Kidney epithelial cell (primary cell): ENCODE measurements at regions not wholly inside any gene's neighbourhood (a gene's known extent, or its start where the extent isn't known, plus 50 kb on each side); places are given as distances from the start of the nearest gene placed in this dataset.

Experiments used
- DNase-seq: peaks from one replicate; pipeline ENCODE4 v3.0.0-alpha.2; 2010; ENCODE audit warnings: low read depth
- H3K27me3 ChIP-seq: 2 replicates; pipeline ENCODE4 v1.6.0; 2011; ENCODE audit warnings: low read length; ENCODE audit not compliant: control insufficient read depth, insufficient read depth
- H3K36me3 ChIP-seq: 2 replicates; pipeline ENCODE4 v1.5.1; 2011; ENCODE audit warnings: low read length; ENCODE audit not compliant: control insufficient read depth, insufficient read depth
- H3K4me3 ChIP-seq: 2 replicates; pipeline ENCODE4 v1.5.1; 2011; ENCODE audit warnings: low read depth, mild to moderate bottlenecking, control low read depth, low read length
- TF ChIP-seq, protein P1 (sequence below): IDR thresholded peaks from 2 replicates; pipeline ENCODE4 v1.5.1; 2011; ENCODE audit warnings: mild to moderate bottlenecking, moderate library complexity, low read length, control low read depth, inconsistent platforms; ENCODE audit not compliant: insufficient read depth, poor library complexity, severe bottlenecking

DNA sequence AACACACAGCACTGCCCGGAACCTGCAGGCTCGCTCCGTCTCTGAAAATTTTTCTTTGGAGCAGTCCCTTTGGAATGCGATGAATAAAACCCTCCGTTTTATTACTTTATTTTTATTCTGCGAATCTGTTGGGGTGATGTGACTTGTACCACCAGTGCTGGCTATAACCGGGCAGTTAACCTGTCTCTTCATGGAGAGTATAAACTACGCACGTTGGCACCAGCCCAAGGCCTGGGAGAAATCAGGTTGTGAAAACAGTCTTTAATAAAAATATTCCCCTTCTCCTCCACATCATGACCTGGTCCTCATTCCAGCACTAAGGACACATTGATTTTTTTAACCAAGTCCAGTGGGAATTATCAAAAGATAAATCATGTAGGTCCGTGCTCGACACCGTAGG is 116.8 kb downstream of the WNT5A start:
- TF ChIP-seq, protein P1, sequence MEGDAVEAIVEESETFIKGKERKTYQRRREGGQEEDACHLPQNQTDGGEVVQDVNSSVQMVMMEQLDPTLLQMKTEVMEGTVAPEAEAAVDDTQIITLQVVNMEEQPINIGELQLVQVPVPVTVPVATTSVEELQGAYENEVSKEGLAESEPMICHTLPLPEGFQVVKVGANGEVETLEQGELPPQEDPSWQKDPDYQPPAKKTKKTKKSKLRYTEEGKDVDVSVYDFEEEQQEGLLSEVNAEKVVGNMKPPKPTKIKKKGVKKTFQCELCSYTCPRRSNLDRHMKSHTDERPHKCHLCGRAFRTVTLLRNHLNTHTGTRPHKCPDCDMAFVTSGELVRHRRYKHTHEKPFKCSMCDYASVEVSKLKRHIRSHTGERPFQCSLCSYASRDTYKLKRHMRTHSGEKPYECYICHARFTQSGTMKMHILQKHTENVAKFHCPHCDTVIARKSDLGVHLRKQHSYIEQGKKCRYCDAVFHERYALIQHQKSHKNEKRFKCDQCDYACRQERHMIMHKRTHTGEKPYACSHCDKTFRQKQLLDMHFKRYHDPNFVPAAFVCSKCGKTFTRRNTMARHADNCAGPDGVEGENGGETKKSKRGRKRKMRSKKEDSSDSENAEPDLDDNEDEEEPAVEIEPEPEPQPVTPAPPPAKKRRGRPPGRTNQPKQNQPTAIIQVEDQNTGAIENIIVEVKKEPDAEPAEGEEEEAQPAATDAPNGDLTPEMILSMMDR = no peak
- H3K4me3 ChIP-seq = no peak overlapping the region
- DNase-seq = no peak
- H3K27me3 ChIP-seq = no peaks in the 10 kb centered on the region
- no peaks in the 10 kb centered on the region for H3K36me3 ChIP-seq

GRCh38 chr3:55369141-55369847 is 117.8 kb downstream of the WNT5A start:
- Histone ChIP-seq H3K27me3 (no peaks in the 10 kb centered on the region), H3K36me3 (no peaks in the 10 kb centered on the region), H3K4me3 (no peak overlapping the region)
- no peak for DNase-seq
- TF ChIP-seq, protein P1 = no peak

DNA sequence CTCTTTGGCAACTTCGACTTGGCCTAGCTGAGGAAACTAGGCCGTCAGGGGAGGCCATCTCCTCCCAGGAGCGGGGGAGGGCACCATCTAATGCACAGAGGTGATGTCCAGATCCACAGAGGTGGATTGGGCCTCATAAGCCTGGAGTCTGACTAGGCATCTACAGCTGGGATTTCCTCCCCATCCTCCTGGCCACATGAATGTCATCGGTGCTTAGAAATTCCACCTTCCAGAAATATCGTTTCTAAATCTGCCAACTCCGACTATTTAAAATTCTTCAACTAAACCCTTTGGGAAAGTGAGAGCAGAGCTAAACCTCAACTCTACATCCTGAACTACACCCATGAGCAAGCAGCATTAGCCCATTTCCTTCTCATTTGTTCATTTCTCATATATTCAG is 118.7 kb downstream of the WNT5A start:
- H3K4me3 ChIP-seq = no peak overlapping the region
- TF ChIP-seq, protein P1 = no peak

GRCh38 chr3:55367384-55367783 is 119.7 kb downstream of the WNT5A start:
- DNase-seq = no peak
- Histone ChIP-seq H3K4me3 (no peak overlapping the region), H3K27me3 (no peaks in the 10 kb centered on the region), H3K36me3 (no peaks in the 10 kb centered on the region)
- TF ChIP-seq, protein P1 = no peak

More for the DNA sequence above, 118.7 kb downstream of the WNT5A start:
- no peaks in the 10 kb centered on the region for H3K36me3 ChIP-seq
- no peaks in the 10 kb centered on the region for H3K27me3 ChIP-seq
- no peak for DNase-seq

DNA sequence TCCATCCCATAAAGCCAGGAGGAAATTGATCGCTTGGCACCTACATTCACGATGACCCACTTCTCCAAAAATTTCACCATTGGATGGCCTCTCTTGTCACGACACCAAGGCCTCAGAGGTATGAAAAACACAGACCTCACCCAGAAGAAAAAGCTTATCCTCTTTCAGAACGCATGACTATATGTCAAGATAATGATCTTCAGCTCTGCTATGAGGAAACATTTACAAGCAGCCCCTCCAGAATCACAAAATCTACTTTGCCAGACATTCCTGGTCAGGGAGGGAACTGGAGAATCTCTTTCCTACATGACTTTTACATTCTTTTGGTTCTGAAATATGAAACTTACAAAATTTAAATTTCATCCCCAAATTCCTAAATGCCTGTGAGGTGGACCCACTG is 122.7 kb downstream of the WNT5A start:
- Histone ChIP-seq H3K27me3 (no peaks in the 10 kb centered on the region), H3K36me3 (no peaks in the 10 kb centered on the region), H3K4me3 (no peak overlapping the region)
- no peak for DNase-seq
- TF ChIP-seq, protein P1 = no peak
